DND-41 (cell line): ENCODE measurements at regions not wholly inside any gene's neighbourhood (a gene's known extent, or its start where the extent isn't known, plus 50 kb on each side); places are given as distances from the start of the nearest gene placed in this dataset.

Source experiments
- EZH2 ChIP-seq: IDR thresholded peaks from 3 replicates; pipeline ENCODE4 v1.6.1; 2012; ENCODE audit warnings: borderline replicate concordance, low read depth, mild to moderate bottlenecking, moderate library complexity, low read length, inconsistent platforms; ENCODE audit not compliant: severe bottlenecking
- TF ChIP-seq, protein P1 (sequence below): IDR thresholded peaks from 2 replicates; pipeline ENCODE4 v1.5.1; 2012; ENCODE audit warnings: borderline replicate concordance, low read length, moderate library complexity, mild to moderate bottlenecking; ENCODE audit not compliant: poor library complexity, severe bottlenecking; ENCODE audit errors: extremely low read depth

GRCh38 chr1:58882322-58882948 is 98.6 kb upstream of the JUN start:
- TF ChIP-seq, protein P1, sequence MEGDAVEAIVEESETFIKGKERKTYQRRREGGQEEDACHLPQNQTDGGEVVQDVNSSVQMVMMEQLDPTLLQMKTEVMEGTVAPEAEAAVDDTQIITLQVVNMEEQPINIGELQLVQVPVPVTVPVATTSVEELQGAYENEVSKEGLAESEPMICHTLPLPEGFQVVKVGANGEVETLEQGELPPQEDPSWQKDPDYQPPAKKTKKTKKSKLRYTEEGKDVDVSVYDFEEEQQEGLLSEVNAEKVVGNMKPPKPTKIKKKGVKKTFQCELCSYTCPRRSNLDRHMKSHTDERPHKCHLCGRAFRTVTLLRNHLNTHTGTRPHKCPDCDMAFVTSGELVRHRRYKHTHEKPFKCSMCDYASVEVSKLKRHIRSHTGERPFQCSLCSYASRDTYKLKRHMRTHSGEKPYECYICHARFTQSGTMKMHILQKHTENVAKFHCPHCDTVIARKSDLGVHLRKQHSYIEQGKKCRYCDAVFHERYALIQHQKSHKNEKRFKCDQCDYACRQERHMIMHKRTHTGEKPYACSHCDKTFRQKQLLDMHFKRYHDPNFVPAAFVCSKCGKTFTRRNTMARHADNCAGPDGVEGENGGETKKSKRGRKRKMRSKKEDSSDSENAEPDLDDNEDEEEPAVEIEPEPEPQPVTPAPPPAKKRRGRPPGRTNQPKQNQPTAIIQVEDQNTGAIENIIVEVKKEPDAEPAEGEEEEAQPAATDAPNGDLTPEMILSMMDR = no peak
- TF ChIP-seq EZH2 = no peak
